Spleen (tissue), 11 donors: ENCODE measurements at regions not wholly inside any gene's neighbourhood (a gene's known extent, or its start where the extent isn't known, plus 50 kb on each side); places are given as distances from the start of the nearest gene placed in this dataset.

Source experiments
- DNase-seq: peaks from one replicate; pipeline ENCODE4 v3.0.0-alpha.2; 2020
- H3K27ac ChIP-seq, 8 donors: fragments of 200-600 bp; sonication (generic) in 7 of 8; 1 replicate in 4 of 8; 2 replicates in 4 of 8; pipeline versions ENCODE4 v1.5.0 to v1.8.0; 2016 to 2021; ENCODE audit warnings: inconsistent platforms in 4 of 8, mild to moderate bottlenecking in 4 of 8, moderate library complexity in 1 of 8
- H3K27me3 ChIP-seq, 7 donors: fragments of 200-600 bp; sonication (generic) in 6 of 7; replicated peaks in 1 of 7; 1 replicate in 4 of 7; 2 replicates in 3 of 7; pipeline versions ENCODE4 v1.5.0 to v1.8.0; 2016 to 2021; ENCODE audit warnings: inconsistent platforms in 3 of 7, mild to moderate bottlenecking in 1 of 7
- H3K36me3 ChIP-seq, 6 donors: fragments of 200-600 bp; sonication (generic) in 5 of 6; 1 replicate in 4 of 6; 2 replicates in 2 of 6; pipeline versions ENCODE4 v1.5.0 to v1.8.0; 2016 to 2021; ENCODE audit warnings: inconsistent platforms in 2 of 6
- H3K4me1 ChIP-seq, 6 donors: fragments of 200-600 bp; sonication (generic) in 5 of 6; 1 replicate in 3 of 6; 2 replicates in 3 of 6; pipeline versions ENCODE4 v1.5.0 to v1.8.0; 2016 to 2021; ENCODE audit warnings: inconsistent platforms in 3 of 6
- H3K4me3 ChIP-seq, 8 donors: fragments of 200-600 bp; sonication (generic) in 7 of 8; 1 replicate in 4 of 8; 2 replicates in 4 of 8; pipeline versions ENCODE4 v1.5.0 to v1.8.0; 2016 to 2021; ENCODE audit warnings: inconsistent platforms in 4 of 8, mild to moderate bottlenecking in 4 of 8, moderate library complexity in 2 of 8
- H3K9me3 ChIP-seq, 8 donors: fragments of 200-600 bp; sonication (generic) in 7 of 8; 1 replicate in 4 of 8; 2 replicates in 4 of 8; pipeline versions ENCODE4 v1.5.0 to v1.8.0; 2016 to 2021; ENCODE audit warnings: inconsistent platforms in 4 of 8
- POLR2A ChIP-seq, 3 donors: fragments of 450-650 bp; IDR thresholded peaks; one replicate each; pipeline ENCODE4 v1.5.1; 2017; ENCODE audit warnings: antibody characterized with exemption in 3 of 3, mild to moderate bottlenecking in 1 of 3
- POLR2AphosphoS5 ChIP-seq, 3 donors: sonication (generic); formaldehyde crosslinking; IDR thresholded peaks; one replicate each; pipeline ENCODE4 v1.5.1; 2017; ENCODE audit warnings: antibody characterized with exemption in 3 of 3
- WGBS, 5 donors: extraction: QIAGEN DNeasy Blood & Tissue Kit in 3 of 5; methylation state at CpG; one replicate each; pipeline versions ENCODE4 v1.1.5 to v1.1.7; 2013 to 2018; 5-methylcytosine and 5-hydroxymethylcytosine counted together
- intact Hi-C: fragments of 100-400 bp; cut with DNase I; formaldehyde crosslinking; loops from one replicate; pipeline ENCODE4 v1.15.0; 2023; ENCODE audit warnings: low total_unique reads
- TF ChIP-seq, protein P1 (sequence below), 11 experiments: fragments of 200-600 bp in 7 of 11; fragments of 450-650 bp in 4 of 11; sonication (generic) in 4 of 11; IDR thresholded peaks in 8 of 11; conservative IDR thresholded peaks in 3 of 11; 1 replicate in 7 of 11; 2 replicates in 4 of 11; pipeline versions ENCODE4 v1.4.0 to v1.8.0; 2016 to 2021; ENCODE audit warnings: antibody characterized with exemption in 11 of 11, inconsistent platforms in 4 of 11, mild to moderate bottlenecking in 1 of 11
- donor health status: healthy with polysubstance abuse.
- donor health status: DM: no; HTN: no; CAD: no; lungs with moderate emphysema.
- donor health status: DM: no; HTN: no; CAD: no.
- donor health status: Bipolar disorder and iron deficiency.
- donor health status: healthy.
- donor health status: DM: no; HTN: no; CAD: no.
- donor health status: DM: yes; HTN: yes; CAD: no.

GRCh38 chr4:30399476-30399875, 320.7 kb upstream of the PCDH7 start:
- TF ChIP-seq POLR2AphosphoS5 (IDR thresholded peaks at IDR 0.05) (no peak), POLR2A (IDR thresholded peaks at IDR 0.05) (no peak)
- TF ChIP-seq, protein P1, sequence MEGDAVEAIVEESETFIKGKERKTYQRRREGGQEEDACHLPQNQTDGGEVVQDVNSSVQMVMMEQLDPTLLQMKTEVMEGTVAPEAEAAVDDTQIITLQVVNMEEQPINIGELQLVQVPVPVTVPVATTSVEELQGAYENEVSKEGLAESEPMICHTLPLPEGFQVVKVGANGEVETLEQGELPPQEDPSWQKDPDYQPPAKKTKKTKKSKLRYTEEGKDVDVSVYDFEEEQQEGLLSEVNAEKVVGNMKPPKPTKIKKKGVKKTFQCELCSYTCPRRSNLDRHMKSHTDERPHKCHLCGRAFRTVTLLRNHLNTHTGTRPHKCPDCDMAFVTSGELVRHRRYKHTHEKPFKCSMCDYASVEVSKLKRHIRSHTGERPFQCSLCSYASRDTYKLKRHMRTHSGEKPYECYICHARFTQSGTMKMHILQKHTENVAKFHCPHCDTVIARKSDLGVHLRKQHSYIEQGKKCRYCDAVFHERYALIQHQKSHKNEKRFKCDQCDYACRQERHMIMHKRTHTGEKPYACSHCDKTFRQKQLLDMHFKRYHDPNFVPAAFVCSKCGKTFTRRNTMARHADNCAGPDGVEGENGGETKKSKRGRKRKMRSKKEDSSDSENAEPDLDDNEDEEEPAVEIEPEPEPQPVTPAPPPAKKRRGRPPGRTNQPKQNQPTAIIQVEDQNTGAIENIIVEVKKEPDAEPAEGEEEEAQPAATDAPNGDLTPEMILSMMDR (IDR thresholded peaks at IDR 0.05 in 8 of 11, conservative IDR thresholded peaks at IDR 0.05 in 3 of 11) = no peak
- H3K4me3 ChIP-seq = no peak overlapping the region
- 76 to 92% (median 83%) methylated on average over 1 of the region's 1 CpG for WGBS, 5 donors

DNA sequence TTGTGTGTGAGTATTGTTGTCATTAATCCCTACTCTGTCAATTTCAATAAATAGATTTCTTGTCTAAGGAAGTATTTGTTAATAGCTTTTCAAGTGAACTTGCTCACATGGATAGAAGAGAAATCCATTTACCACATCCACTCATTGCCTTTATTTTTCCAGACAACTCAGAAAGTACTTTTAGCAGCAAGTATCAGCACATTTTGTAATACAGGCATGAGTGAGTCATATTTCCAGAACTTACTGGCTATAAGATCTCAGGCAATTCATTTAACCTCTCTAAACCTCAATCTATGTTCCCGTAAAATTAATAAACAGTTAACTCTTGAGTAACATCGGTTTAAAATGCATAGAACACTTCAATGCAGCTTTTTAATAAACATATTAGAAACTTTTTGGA, 317.9 kb upstream of the PCDH7 start:
- 82 to 89% (median 83%) methylated on average over 2 of the region's 2 CpGs for WGBS, 5 donors

More at GRCh38 chr4:30399476-30399875, 320.7 kb upstream of the PCDH7 start:
- H3K27me3 ChIP-seq = no peaks in the 10 kb centered on the region
- no peak overlapping the region for H3K27ac ChIP-seq
- intact Hi-C loops = no loop called here
- no peaks in the 10 kb centered on the region for H3K4me1 ChIP-seq
- no peaks in the 10 kb centered on the region for H3K36me3 ChIP-seq
- peaks cover 0 to 16% (median 0%) of the 10 kb centered on the region in 8 donors for H3K9me3 ChIP-seq
- no peak for DNase-seq

DNA sequence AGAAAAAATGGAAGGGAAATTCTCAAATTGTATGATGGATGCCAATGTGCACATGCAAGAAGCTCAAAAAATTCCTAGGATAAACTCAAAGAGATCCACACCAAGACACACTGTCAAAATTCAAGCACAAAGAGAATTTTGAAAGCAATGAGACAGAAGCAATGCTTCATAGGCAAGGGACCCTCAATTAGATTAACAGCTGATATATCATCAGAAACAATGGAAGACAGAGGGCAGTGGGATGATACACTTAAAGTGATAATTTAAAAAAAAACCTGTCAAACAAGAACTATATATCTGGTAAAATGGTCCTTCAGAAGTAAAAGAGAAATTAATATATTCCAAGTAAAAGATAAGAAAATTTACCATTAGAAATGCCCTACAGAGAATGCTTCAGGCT, 306.3 kb upstream of the PCDH7 start:
- no peaks in the 10 kb centered on the region for H3K4me1 ChIP-seq
- intact Hi-C loops = no loop called here
- H3K4me3 ChIP-seq = no peak overlapping the region
- no peaks in the 10 kb centered on the region for H3K27me3 ChIP-seq
- DNase-seq = no peak
- H3K36me3 ChIP-seq = no peaks in the 10 kb centered on the region
- TF ChIP-seq POLR2AphosphoS5 (IDR thresholded peaks at IDR 0.05) (no peak), POLR2A (IDR thresholded peaks at IDR 0.05) (no peak)
- TF ChIP-seq, protein P1 (IDR thresholded peaks at IDR 0.05 in 8 of 11, conservative IDR thresholded peaks at IDR 0.05 in 3 of 11) = no peak
- no peak overlapping the region for H3K27ac ChIP-seq
- peaks cover 6 to 88% (median 68%) of the 10 kb centered on the region in 8 donors for H3K9me3 ChIP-seq

More for the DNA sequence above, 317.9 kb upstream of the PCDH7 start:
- Histone ChIP-seq H3K36me3 (no peaks in the 10 kb centered on the region), H3K27me3 (no peaks in the 10 kb centered on the region), H3K27ac (no peak overlapping the region), H3K4me3 (no peak overlapping the region), H3K4me1 (no peaks in the 10 kb centered on the region), H3K9me3 (peaks cover 0 to 29% (median 10%) of the 10 kb centered on the region in 8 donors)
- DNase-seq = no peak
- intact Hi-C loops = no loop called here
- no peak for TF ChIP-seq POLR2A (IDR thresholded peaks at IDR 0.05)
- TF ChIP-seq POLR2AphosphoS5 (IDR thresholded peaks at IDR 0.05) = no peak
- TF ChIP-seq, protein P1 (IDR thresholded peaks at IDR 0.05 in 8 of 11, conservative IDR thresholded peaks at IDR 0.05 in 3 of 11) = no peak

- Histone ChIP-seq H3K27ac (no peak overlapping the region), H3K9me3 (peaks cover 6 to 85% (median 57%) of the 10 kb centered on the region in 8 donors), H3K27me3 (no peaks in the 10 kb centered on the region), H3K36me3 (no peaks in the 10 kb centered on the region), H3K4me1 (no peaks in the 10 kb centered on the region), H3K4me3 (no peak overlapping the region)
- intact Hi-C loops = no loop called here
- 34 to 65% (median 56%) methylated on average over 3 of the region's 3 CpGs for WGBS, 5 donors
- DNase-seq = no peak
- TF ChIP-seq, protein P1 (IDR thresholded peaks at IDR 0.05 in 8 of 11, conservative IDR thresholded peaks at IDR 0.05 in 3 of 11) = no peak
- TF ChIP-seq POLR2A (IDR thresholded peaks at IDR 0.05) = no peak
- no peak for TF ChIP-seq POLR2AphosphoS5 (IDR thresholded peaks at IDR 0.05)
Observed at GRCh38 chr4:30416547-30416946, 303.6 kb upstream of the PCDH7 start.
